ENCODE measurements at regions not wholly inside any gene's neighbourhood (a gene's known extent, or its start where the extent isn't known, plus 50 kb on each side); places are given as distances from the start of the nearest gene placed in this dataset.
"Not testable (repeated sequence)": the region's sequence is repeated elsewhere in the genome, so short reads cannot be mapped to it uniquely, and the experiment has no call there.

- H3K4me3 ChIP-seq (ENCODE audit: low read length); H3K4me1 ChIP-seq (ENCODE audit: control insufficient read depth in 2 of 2, insufficient read depth in 2 of 2, low read length in 2 of 2); H3K36me3 Mint-ChIP-seq; H3K27me3 ChIP-seq (ENCODE audit: control insufficient read depth in 2 of 2, insufficient read depth in 2 of 2, low read length in 2 of 2); H3K9me3 Mint-ChIP-seq; H3K36me3 ChIP-seq (ENCODE audit: control insufficient read depth in 2 of 3, insufficient read depth in 3 of 3, low read length in 3 of 3); H3K9me3 ChIP-seq (ENCODE audit: control insufficient read depth in 2 of 3, low read length in 3 of 3); H3K27ac ChIP-seq (ENCODE audit: low read depth, low read length); DNase-seq; ATAC-seq; H3K27ac Mint-ChIP-seq; CTCF ChIA-PET; POLR2A ChIA-PET; H3K4me3 Mint-ChIP-seq; H3K4me1 Mint-ChIP-seq; H3K27me3 Mint-ChIP-seq: not testable (repeated sequence)
- intact Hi-C loops (cut with micrococcal nuclease) = loop anchor here in 1 of 2 donors (5.0 kb wide), 1 partner anchor 233 kb away; no protein-coding TSS in a partner anchor
These were observed 75.5 kb upstream of the NEK3 start for GRCh38 chr13:52234928-52235327.

- H3K36me3 Mint-ChIP-seq; intact Hi-C loops (cut with micrococcal nuclease); H3K27me3 ChIP-seq (ENCODE audit: control insufficient read depth in 2 of 2, insufficient read depth in 2 of 2, low read length in 2 of 2); H3K9me3 Mint-ChIP-seq; H3K4me1 ChIP-seq (ENCODE audit: control insufficient read depth in 2 of 2, insufficient read depth in 2 of 2, low read length in 2 of 2); H3K4me3 Mint-ChIP-seq; H3K4me1 Mint-ChIP-seq; H3K4me3 ChIP-seq (ENCODE audit: low read length); CTCF ChIA-PET; H3K36me3 ChIP-seq (ENCODE audit: control insufficient read depth in 2 of 3, insufficient read depth in 3 of 3, low read length in 3 of 3); DNase-seq; H3K27me3 Mint-ChIP-seq; H3K27ac ChIP-seq (ENCODE audit: low read depth, low read length); H3K27ac Mint-ChIP-seq; POLR2A ChIA-PET; ATAC-seq; H3K9me3 ChIP-seq (ENCODE audit: control insufficient read depth in 2 of 3, low read length in 3 of 3): not testable (repeated sequence)
These were observed 63.7 kb upstream of the NEK3 start for GRCh38 chr13:52223063-52223462.

- ATAC-seq; H3K36me3 ChIP-seq (ENCODE audit: control insufficient read depth in 2 of 3, insufficient read depth in 3 of 3, low read length in 3 of 3); POLR2A ChIA-PET; H3K4me3 ChIP-seq (ENCODE audit: low read length); H3K36me3 Mint-ChIP-seq; H3K27me3 ChIP-seq (ENCODE audit: control insufficient read depth in 2 of 2, insufficient read depth in 2 of 2, low read length in 2 of 2); H3K27ac Mint-ChIP-seq; H3K4me3 Mint-ChIP-seq; H3K9me3 Mint-ChIP-seq; DNase-seq; H3K4me1 ChIP-seq (ENCODE audit: control insufficient read depth in 2 of 2, insufficient read depth in 2 of 2, low read length in 2 of 2); H3K9me3 ChIP-seq (ENCODE audit: control insufficient read depth in 2 of 3, low read length in 3 of 3); intact Hi-C loops (cut with micrococcal nuclease); H3K4me1 Mint-ChIP-seq; H3K27ac ChIP-seq (ENCODE audit: low read depth, low read length); CTCF ChIA-PET: not testable (repeated sequence)
- H3K27me3 Mint-ChIP-seq = peaks cover 11 to 52% (median 27%) of the 10 kb centered on the region in 5 donors
These were observed 54.5 kb upstream of the NEK3 start for GRCh38 chr13:52213920-52214319.

GRCh38 chr13:52212886-52213285 is 53.5 kb upstream of the NEK3 start:
- H3K9me3 Mint-ChIP-seq; H3K27ac Mint-ChIP-seq; ATAC-seq; H3K9me3 ChIP-seq (ENCODE audit: control insufficient read depth in 2 of 3, low read length in 3 of 3); DNase-seq; H3K27ac ChIP-seq (ENCODE audit: low read depth, low read length); H3K4me3 ChIP-seq (ENCODE audit: low read length); H3K36me3 Mint-ChIP-seq; H3K27me3 ChIP-seq (ENCODE audit: control insufficient read depth in 2 of 2, insufficient read depth in 2 of 2, low read length in 2 of 2); intact Hi-C loops (cut with micrococcal nuclease); H3K4me3 Mint-ChIP-seq; H3K4me1 ChIP-seq (ENCODE audit: control insufficient read depth in 2 of 2, insufficient read depth in 2 of 2, low read length in 2 of 2); H3K36me3 ChIP-seq (ENCODE audit: control insufficient read depth in 2 of 3, insufficient read depth in 3 of 3, low read length in 3 of 3); H3K4me1 Mint-ChIP-seq; CTCF ChIA-PET; POLR2A ChIA-PET: not testable (repeated sequence)
- peaks cover 11 to 49% (median 27%) of the 10 kb centered on the region in 5 donors for H3K27me3 Mint-ChIP-seq

GRCh38 chr13:52211416-52211776 is 52.0 kb upstream of the NEK3 start:
- POLR2A ChIA-PET; H3K27ac Mint-ChIP-seq; CTCF ChIA-PET; H3K4me1 Mint-ChIP-seq; H3K27me3 ChIP-seq (ENCODE audit: control insufficient read depth in 2 of 2, insufficient read depth in 2 of 2, low read length in 2 of 2); H3K27ac ChIP-seq (ENCODE audit: low read depth, low read length); DNase-seq; H3K4me1 ChIP-seq (ENCODE audit: control insufficient read depth in 2 of 2, insufficient read depth in 2 of 2, low read length in 2 of 2); H3K9me3 ChIP-seq (ENCODE audit: control insufficient read depth in 2 of 3, low read length in 3 of 3); H3K9me3 Mint-ChIP-seq; H3K36me3 ChIP-seq (ENCODE audit: control insufficient read depth in 2 of 3, insufficient read depth in 3 of 3, low read length in 3 of 3); H3K4me3 ChIP-seq (ENCODE audit: low read length); ATAC-seq; H3K36me3 Mint-ChIP-seq; H3K4me3 Mint-ChIP-seq; intact Hi-C loops (cut with micrococcal nuclease): not testable (repeated sequence)
- H3K27me3 Mint-ChIP-seq = peaks cover 11 to 37% (median 19%) of the 10 kb centered on the region in 5 donors

- H3K36me3 ChIP-seq (ENCODE audit: control insufficient read depth in 2 of 3, insufficient read depth in 3 of 3, low read length in 3 of 3); H3K9me3 Mint-ChIP-seq; H3K4me3 Mint-ChIP-seq; CTCF ChIA-PET; H3K4me3 ChIP-seq (ENCODE audit: low read length); H3K27me3 ChIP-seq (ENCODE audit: control insufficient read depth in 2 of 2, insufficient read depth in 2 of 2, low read length in 2 of 2); intact Hi-C loops (cut with micrococcal nuclease); H3K4me1 ChIP-seq (ENCODE audit: control insufficient read depth in 2 of 2, insufficient read depth in 2 of 2, low read length in 2 of 2); ATAC-seq; H3K27ac ChIP-seq (ENCODE audit: low read depth, low read length); DNase-seq; POLR2A ChIA-PET; H3K27ac Mint-ChIP-seq; H3K36me3 Mint-ChIP-seq; H3K9me3 ChIP-seq (ENCODE audit: control insufficient read depth in 2 of 3, low read length in 3 of 3); H3K4me1 Mint-ChIP-seq: not testable (repeated sequence)
- peaks cover 11 to 31% (median 19%) of the 10 kb centered on the region in 5 donors for H3K27me3 Mint-ChIP-seq
These were observed 51.4 kb upstream of the NEK3 start for GRCh38 chr13:52210564-52211415.
